HepG2 (cell line): ENCODE measurements at regions not wholly inside any gene's neighbourhood (a gene's known extent, or its start where the extent isn't known, plus 50 kb on each side); places are given as distances from the start of the nearest gene placed in this dataset.

Source experiments
- ETV5 ChIP-seq: IDR thresholded peaks from 2 replicates; pipeline ENCODE4 v1.6.1; 2018; ENCODE audit warnings: missing biosample characterization, missing genetic modification reagents, inconsistent platforms, borderline replicate concordance
- FOXK1 ChIP-seq: sonication (generic); formaldehyde crosslinking; IDR thresholded peaks from 2 replicates; pipeline ENCODE4 v1.4.0; 2020; ENCODE audit warnings: low read depth, missing genetic modification reagents, borderline replicate concordance
- FUBP1 ChIP-seq: sonication (generic); formaldehyde crosslinking; IDR thresholded peaks from 2 replicates; pipeline ENCODE4 v1.5.1; 2020; ENCODE audit warnings: missing genetic modification reagents, mild to moderate bottlenecking, borderline replicate concordance
- HOXA5 ChIP-seq: sonication (generic); formaldehyde crosslinking; IDR thresholded peaks from 2 replicates; pipeline ENCODE4 v1.4.0; 2020; ENCODE audit warnings: missing genetic modification reagents
- KAT7 ChIP-seq: IDR thresholded peaks from 2 replicates; pipeline ENCODE4 v1.6.1; 2018; ENCODE audit warnings: borderline replicate concordance, missing compliant biosample characterization
- MAF1 ChIP-seq: sonication (generic); formaldehyde crosslinking; IDR thresholded peaks from 2 replicates; pipeline ENCODE4 v1.5.0; 2020; ENCODE audit warnings: missing genetic modification reagents, borderline replicate concordance
- MAFG ChIP-seq: sonication (generic); formaldehyde crosslinking; IDR thresholded peaks from 2 replicates; pipeline ENCODE4 v1.5.1; 2020; ENCODE audit warnings: mild to moderate bottlenecking, missing genetic modification reagents
- NBN ChIP-seq: fragments of 450-650 bp; conservative IDR thresholded peaks from 2 replicates; pipeline ENCODE4 v1.6.1; 2017
- PCBP2 ChIP-seq: fragments of 200-400 bp; formaldehyde crosslinking; optimal IDR thresholded peaks from 2 replicates; pipeline ENCODE3; 2018; ENCODE audit warnings: low read length, low read depth; ENCODE audit not compliant: poor library complexity, severe bottlenecking
- PHB2 ChIP-seq: fragments of 450-650 bp; IDR thresholded peaks from 2 replicates; pipeline ENCODE4 v1.6.1; 2018; ENCODE audit not compliant: partially characterized antibody
- SALL1 ChIP-seq: sonication (generic); formaldehyde crosslinking; IDR thresholded peaks from 2 replicates; pipeline ENCODE4 v1.8.0; 2022; ENCODE audit warnings: mild to moderate bottlenecking, missing genetic modification reagents
- SOX6 ChIP-seq, 2 experiments: fragments of 450-650 bp in 1 of 2; sonication (generic) in 1 of 2; formaldehyde crosslinking in 1 of 2; IDR thresholded peaks; 2 replicates each; pipeline versions ENCODE4 v1.4.0 to v1.6.1; 2017 to 2020; ENCODE audit warnings: antibody characterized with exemption in 1 of 2, mild to moderate bottlenecking in 1 of 2, missing genetic modification reagents in 1 of 2
- SPEN ChIP-seq: sonication (generic); formaldehyde crosslinking; IDR thresholded peaks from 2 replicates; pipeline ENCODE4 v1.5.1; 2020; ENCODE audit warnings: low read depth, mild to moderate bottlenecking, missing genetic modification reagents
- TARDBP ChIP-seq: sonication (generic); formaldehyde crosslinking; IDR thresholded peaks from 2 replicates; pipeline ENCODE4 v1.8.0; 2022; ENCODE audit warnings: mild to moderate bottlenecking, missing genetic modification reagents
- TCF7 ChIP-seq: sonication (generic); IDR thresholded peaks from 2 replicates; pipeline ENCODE4 v1.6.1; 2016; ENCODE audit warnings: antibody characterized with exemption, low read depth
- TOPORS ChIP-seq: sonication (generic); formaldehyde crosslinking; IDR thresholded peaks from 2 replicates; pipeline ENCODE4 v1.8.0; 2023; ENCODE audit warnings: mild to moderate bottlenecking, missing genetic modification reagents
- ZBTB38 ChIP-seq: sonication (generic); formaldehyde crosslinking; IDR thresholded peaks from 2 replicates; pipeline ENCODE4 v1.5.1; 2020; ENCODE audit warnings: mild to moderate bottlenecking, missing genetic modification reagents
- ZNF143 ChIP-seq: sonication (generic); formaldehyde crosslinking; IDR thresholded peaks from 2 replicates; pipeline ENCODE4 v1.4.0; 2020; ENCODE audit warnings: missing genetic modification reagents
- ZNF234 ChIP-seq: sonication (generic); formaldehyde crosslinking; conservative IDR thresholded peaks from 2 replicates; pipeline ENCODE4 v1.5.1; 2020; ENCODE audit warnings: mild to moderate bottlenecking, missing genetic modification reagents
- ZNF503 ChIP-seq: sonication (generic); formaldehyde crosslinking; IDR thresholded peaks from 2 replicates; pipeline ENCODE4 v1.4.0; 2020; ENCODE audit warnings: missing genetic modification reagents
- ZNF543 ChIP-seq: sonication (generic); formaldehyde crosslinking; IDR thresholded peaks from 2 replicates; pipeline ENCODE4 v1.4.0; 2020; ENCODE audit warnings: mild to moderate bottlenecking, missing genetic modification reagents
- ZNF766 ChIP-seq: sonication (generic); formaldehyde crosslinking; IDR thresholded peaks from 2 replicates; pipeline ENCODE4 v1.5.0; 2020; ENCODE audit warnings: missing genetic modification reagents, borderline replicate concordance
- ZNF773 ChIP-seq: sonication (generic); formaldehyde crosslinking; IDR thresholded peaks from 2 replicates; pipeline ENCODE4 v1.4.0; 2020; ENCODE audit warnings: missing genetic modification reagents, borderline replicate concordance
- TF ChIP-seq, protein P1 (sequence below): sonication (generic); formaldehyde crosslinking; IDR thresholded peaks from 2 replicates; pipeline ENCODE4 v1.5.0; 2020; ENCODE audit warnings: missing genetic modification reagents

- no peak for TF ChIP-seq KAT7
- TF ChIP-seq HOXA5 (CRISPR knock-in tag): no peak
- TF ChIP-seq PHB2: no peak
- no peak for TF ChIP-seq ZNF773 (CRISPR knock-in tag)
- TF ChIP-seq TCF7: peak; percentile 89
- TF ChIP-seq MAF1: no peak
- TF ChIP-seq NBN: no peak
- no peak for TF ChIP-seq ZBTB38
- no peak for TF ChIP-seq TOPORS (CRISPR knock-in tag)
- TF ChIP-seq, protein P1, sequence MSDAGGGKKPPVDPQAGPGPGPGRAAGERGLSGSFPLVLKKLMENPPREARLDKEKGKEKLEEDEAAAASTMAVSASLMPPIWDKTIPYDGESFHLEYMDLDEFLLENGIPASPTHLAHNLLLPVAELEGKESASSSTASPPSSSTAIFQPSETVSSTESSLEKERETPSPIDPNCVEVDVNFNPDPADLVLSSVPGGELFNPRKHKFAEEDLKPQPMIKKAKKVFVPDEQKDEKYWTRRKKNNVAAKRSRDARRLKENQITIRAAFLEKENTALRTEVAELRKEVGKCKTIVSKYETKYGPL (CRISPR knock-in tag): no peak
- no peak for TF ChIP-seq ZNF234 (CRISPR knock-in tag)
- TF ChIP-seq ZNF143 (CRISPR knock-in tag): no peak
- no peak for TF ChIP-seq ZNF543
- TF ChIP-seq SPEN (CRISPR knock-in tag): no peak
- peak; percentile 82; the same call in 1 of the 2 replicates for TF ChIP-seq ETV5
- TF ChIP-seq TARDBP (CRISPR knock-in tag): peak; percentile 65; the same call in 1 of the 2 replicates
- TF ChIP-seq SOX6 (IDR thresholded peaks at IDR 0.05): no peak
- peak; percentile 97 for TF ChIP-seq SOX6 (CRISPR knock-in tag; IDR thresholded peaks at IDR 0.05)
- TF ChIP-seq FUBP1 (CRISPR knock-in tag): no peak
- TF ChIP-seq SALL1 (CRISPR knock-in tag): peak; percentile 91
- peak; percentile 63; the same call in 1 of the 2 replicates for TF ChIP-seq FOXK1
- no peak for TF ChIP-seq MAFG (CRISPR knock-in tag)
- no peak for TF ChIP-seq ZNF766 (CRISPR knock-in tag)
- TF ChIP-seq ZNF503 (CRISPR knock-in tag): peak; percentile 93
- TF ChIP-seq PCBP2: no peak
Observed at GRCh38 chr17:13321951-13322701, 279.6 kb downstream of the HS3ST3A1 start (continued).
